ENCODE measurements at regions not wholly inside any gene's neighbourhood (a gene's known extent, or its start where the extent isn't known, plus 50 kb on each side); places are given as distances from the start of the nearest gene placed in this dataset.

DNA sequence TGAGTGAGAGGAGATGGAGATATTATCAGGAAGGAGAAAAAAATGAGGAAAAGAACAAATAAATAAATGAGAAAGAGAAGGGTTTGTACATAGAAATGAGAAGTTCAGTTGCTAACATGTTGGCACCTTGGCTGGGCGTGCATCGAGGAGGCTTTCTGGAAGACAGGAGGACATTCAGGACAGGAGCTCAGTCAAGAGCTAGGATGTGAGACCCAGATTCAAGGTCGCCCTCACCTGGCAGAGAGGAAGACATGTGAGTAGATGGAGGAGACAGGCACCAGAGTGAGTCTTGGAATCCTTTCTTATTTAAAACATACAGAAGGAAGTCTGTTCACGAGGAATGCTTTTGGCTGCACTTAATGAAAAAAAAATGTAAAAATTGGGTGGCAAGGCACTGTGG, 640.9 kb downstream of the NPHP4 start:
- DNase-seq = no peak

DNA sequence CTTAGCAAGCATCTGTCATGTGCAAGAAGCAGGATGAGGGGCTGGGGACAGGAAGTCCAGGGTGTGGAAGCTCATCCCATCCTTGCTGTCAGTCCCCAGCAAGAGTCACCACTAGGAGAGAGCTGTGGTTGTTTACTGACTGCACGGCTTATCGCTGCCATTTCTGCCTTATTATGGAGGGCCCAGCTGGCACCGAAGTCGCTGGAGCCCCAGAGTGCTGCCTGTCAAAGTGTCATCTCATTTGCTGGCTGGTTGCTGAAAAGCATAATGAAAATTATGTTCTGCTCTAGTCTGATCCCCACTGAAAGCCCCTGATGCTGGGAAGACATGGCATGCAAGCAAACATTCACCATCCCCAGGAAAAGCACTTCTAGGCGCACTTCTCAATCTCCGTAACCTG, 642.7 kb downstream of the NPHP4 start:
- DNase-seq = no peak

DNA sequence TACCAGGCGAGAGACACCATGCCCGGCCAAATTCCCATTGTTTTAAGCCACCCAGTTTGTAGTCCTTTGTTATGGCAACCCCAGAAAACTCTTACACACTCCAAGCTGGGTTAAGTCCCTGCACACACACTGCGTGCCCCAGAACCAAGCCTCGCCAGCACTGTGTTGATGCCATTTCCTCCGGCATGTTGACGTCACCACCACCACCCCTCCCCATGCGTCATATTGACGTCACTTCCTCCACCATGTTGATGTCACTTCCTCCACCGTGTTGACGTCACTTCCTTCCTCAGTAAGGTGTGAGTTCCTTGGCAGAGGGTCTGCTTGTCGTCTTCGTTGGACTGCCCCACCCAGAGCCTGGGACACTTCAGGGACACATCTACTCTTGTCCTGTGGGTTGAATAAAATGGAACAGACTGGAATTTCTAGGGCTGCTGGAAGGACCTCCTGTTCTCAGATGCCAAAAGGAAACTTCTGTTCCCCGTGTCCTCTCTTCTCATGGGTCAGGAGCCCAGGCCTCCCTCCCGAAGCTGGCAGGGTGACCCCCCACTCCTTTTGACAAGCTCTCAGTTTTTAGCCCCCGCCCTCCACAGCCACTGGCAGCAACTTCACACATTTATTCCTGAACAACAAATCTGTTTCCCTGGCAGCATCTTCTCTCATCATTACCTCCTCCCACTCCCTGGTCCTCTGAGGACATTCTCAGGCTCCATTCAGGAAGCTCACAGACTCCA, 643.3 kb downstream of the NPHP4 start:
- no peak for DNase-seq

DNA sequence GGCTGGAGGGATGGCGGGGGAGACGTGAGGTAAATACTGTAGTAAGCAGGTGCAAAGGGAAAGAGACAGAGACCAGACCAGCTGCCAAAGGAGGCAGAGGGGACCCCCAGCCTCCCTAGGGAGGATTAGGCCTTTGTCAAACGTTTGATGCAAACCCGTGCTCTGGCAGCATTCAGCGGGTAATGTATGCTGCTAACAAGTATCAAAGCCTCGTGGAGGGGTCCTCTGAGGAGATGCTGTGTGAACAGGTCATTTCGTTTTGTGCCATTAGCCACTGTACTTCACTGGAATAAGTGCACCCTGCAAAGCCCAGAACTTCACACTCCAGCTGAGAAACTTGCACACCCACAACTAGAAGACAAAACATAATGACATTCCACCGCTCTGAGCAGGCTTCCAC, 644.5 kb downstream of the NPHP4 start:
- no peak for DNase-seq

DNA sequence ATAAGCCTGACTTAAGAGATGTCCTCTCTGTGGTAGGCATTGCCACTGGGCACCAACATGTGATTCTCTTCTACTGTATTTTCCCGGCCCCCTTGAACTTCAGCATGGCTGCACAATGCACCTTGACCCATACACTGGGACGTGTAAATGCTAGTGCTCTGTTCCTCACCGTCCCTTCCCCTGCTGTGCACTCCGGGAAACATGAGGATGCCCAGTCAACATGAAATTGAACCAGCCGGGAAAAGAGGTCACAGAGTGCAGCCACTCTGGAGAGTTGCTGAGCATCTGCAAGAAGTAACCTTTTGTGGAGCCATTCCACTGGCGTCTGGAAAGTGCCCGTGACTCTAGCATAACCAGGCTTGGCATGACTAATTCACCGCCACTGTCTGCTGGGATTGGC, 646.7 kb downstream of the NPHP4 start:
- no peak for DNase-seq

DNA sequence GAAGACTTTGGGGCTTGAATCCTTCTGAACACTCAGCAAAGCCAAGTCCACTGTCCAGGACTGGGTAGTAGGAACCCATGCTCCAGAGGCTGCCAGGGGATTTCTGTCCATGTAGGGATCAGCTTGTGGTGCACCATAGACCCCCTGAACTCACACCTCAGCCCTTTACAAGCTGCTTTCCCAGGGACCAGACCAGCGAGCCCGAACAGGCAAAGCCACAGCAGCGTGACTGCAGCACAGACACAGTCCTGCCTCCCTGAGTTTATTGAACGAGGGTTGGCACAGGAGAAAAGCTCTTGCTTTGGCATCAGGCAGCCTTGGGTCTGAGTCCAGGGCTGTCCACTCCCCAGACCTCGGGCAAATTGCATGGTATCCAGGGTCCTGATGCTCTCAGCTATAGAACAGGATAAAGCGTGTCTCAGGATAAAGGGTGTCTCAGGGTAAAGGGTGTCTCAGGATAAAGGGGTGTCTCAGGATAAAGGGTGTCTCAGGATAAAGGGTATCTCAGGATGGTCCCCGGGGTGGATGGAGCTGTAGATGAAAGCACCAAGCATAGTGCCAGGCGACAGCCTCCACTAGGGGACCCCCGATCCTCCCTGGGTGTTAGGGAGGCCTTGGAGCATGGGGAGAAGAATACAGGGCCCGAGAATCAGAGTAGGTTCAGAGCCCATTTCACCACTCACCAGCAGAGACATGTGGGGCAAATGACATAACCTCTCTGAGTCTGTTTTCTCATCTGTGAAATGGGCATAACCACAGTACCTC, 648.8 kb downstream of the NPHP4 start:
- no peak for DNase-seq

DNA sequence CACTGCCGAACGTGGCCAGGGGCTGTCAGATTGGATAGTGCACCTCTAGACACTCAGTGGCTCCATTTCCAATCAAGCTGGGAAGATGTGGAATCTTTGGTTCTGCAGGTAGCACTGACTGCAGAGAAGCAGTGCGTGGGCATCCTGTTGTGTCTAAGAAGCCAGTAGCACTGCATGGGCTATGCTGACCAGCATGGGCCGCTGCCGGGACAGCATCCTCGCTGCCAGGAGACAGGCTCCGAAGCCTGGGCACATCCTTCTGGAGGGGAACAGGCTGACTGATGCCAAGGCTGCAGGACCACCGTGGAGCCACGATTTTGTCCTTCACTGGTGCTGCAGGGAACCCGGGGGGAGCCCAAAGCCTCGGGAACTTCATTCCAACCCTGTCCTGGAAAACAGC, 649.4 kb downstream of the NPHP4 start:
- no peak for DNase-seq

DNA sequence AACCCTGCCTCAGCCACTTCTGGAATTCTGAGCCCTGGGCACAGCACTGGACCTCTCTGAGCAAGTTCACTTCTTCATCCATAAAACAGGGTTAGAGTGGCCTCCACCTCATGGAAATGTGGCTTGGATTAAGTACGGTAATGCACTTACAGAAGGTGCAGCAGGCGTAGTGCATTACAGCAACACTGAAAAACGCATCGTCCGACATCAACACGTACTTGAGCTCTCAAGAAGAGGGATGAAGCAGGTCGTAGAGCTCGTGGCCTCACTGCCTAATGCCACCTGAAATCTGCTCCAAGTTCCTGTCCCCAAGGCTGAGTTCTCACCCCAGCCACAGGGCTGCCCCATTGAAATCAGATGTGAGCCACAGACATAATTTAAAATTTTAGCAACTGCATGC, 650.1 kb downstream of the NPHP4 start:
- DNase-seq = no peak

DNA sequence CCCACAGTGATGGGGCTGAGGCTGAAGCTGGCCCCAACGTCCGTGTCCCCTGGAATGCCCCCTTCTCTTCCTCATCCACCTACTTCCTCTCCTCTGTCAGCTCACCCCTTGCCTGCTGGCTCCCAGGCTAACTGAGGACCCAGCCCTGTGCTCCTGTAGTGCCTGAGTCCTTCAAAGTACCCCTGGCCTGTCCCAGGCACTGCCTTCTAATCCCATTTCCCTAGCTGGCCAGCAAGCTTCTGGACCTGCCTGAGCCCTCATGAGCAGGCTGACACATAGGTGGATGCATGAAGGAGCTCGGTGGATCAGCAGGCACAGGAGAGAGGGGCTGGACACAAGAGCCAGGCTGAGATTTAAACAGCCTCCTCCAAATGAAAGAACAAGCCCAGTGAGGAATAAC, 650.8 kb downstream of the NPHP4 start:
- no peak for DNase-seq

DNA sequence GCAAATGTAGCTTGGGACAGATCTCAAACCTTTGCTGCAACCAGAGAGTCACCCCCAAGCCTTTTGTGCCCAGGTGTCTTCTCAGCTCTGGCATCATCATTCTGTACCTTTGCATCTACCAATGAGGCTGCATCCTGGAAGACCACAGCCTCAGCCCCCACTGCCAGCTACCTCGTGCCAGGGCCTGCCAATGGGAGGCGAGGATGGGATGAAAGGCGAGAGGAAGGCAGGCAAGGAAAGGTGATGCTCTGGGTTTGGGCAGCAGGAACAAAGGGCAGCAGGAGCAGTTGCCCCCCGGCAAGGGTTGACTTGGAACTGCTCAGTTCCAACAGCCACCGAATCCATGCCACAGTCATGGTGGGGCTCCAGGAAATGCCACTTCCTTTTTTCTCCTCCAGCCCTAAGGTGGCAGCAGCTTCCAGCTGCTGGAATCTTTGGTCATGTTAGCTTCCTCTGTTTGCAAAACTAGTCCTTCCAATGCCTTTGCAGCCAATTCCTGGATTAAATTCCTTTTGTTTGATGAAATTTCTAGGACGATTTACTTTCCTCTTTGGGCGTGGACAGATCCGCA, 651.6 kb downstream of the NPHP4 start:
- DNase-seq = no peak

DNA sequence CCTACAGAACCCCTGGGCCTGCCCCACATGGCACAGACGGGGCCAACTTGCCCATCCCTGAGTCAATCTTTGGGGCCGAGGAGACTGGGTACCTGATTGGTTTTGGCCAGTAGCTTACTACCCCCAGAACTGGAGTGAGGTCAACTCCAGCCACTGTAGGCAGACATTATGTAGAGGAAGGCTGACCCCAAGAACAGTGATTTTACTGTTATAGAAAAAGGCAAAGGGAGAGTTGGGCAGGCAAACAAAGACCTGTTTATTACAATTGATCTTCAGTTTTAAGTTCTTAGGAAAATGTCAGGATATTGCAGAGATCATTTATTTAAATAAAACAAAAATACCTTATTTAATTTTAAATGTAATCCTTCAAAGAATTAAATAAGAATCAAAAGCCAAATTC, 653.8 kb downstream of the NPHP4 start:
- DNase-seq = no peak

DNA sequence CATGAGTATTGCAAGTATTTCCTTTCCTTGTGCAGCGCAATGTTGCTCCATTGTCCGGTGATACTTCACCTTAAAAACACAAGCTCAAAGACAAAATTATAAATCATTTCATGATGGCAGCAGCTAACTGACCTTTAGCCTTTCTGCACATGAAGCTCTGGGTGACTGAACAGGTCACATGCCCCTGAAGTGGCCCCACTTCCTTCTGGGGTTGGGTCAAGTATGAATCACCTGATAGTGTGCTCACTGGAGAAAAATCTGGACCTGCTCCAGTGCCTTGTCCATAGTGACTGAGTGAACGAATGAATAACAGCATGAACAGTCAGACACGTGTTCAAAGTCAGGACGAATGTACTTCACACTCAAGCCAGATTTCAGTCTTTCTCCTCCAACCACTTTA, 658.9 kb downstream of the NPHP4 start:
- DNase-seq = no peak

DNA sequence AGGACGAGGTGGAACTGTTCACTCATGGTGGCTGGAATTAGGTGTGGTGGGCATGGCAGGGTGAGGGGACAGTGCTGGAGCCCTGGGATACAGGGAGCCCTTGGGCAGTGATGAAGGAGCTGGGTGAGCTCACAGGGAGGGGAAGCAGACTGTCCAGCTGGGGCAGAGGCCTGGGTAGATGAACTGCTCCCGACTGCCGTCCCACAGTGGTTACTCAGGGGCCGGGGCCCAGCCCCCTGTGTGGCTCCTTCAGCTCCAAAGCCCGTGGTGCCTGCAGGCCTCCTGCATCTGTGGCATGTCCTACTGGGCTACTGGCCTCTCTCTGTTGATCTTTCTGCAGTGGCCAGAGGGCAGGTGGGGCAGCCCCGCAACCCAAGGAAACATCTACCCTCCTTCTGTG, 661.1 kb downstream of the NPHP4 start:
- no peak for DNase-seq

DNA sequence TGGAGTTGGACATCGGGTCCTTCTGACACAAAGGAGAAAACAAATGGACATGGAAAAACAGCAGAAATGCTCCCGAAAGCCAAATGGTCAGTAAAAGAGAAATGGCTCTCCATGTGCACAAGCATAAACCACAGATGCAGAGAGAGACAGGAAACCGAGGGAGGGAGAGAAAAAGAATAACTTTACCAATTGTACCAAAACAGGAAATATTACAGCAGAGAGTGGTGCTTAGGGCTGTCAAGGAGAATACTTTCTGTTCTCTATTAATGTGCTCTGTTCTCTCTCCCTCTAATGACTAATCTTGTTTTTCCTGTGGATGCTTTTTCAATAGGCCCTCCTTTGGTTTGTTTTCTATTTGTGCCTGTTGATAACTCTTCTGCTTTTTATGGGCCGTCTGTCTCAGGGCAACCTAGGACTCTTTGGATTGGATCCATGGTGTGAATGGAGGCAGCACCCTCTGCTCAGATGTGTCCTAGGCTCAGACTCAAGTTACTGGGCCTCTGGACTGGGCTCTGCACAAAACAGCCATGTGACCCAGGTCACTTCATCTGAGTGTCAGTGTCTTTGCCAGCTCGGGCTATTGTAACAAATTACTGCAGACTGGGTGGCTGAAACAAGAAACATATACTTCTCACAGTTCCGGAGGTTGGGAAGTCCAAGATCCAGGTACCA, 663.0 kb downstream of the NPHP4 start:
- no peak for DNase-seq

DNA sequence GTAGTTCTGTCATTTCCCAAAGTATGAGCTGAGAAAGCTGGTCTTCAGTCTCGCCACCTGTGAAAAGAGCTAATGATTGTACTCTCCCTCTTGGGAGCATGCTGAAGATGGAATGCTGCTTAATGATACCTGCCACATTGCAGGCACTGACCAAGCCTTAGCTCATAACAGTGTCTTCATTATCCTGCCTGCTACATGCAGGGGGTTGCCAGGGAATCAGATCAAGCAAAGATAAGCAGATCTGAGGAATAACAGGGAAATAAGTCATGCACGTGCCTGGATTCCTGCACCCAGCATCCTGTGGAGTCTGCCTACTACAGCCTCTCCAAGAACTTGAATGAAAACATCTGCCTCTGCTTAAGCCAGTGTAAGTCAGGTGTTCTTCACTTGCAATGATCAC, 667.3 kb downstream of the NPHP4 start:
- no peak for DNase-seq

DNA sequence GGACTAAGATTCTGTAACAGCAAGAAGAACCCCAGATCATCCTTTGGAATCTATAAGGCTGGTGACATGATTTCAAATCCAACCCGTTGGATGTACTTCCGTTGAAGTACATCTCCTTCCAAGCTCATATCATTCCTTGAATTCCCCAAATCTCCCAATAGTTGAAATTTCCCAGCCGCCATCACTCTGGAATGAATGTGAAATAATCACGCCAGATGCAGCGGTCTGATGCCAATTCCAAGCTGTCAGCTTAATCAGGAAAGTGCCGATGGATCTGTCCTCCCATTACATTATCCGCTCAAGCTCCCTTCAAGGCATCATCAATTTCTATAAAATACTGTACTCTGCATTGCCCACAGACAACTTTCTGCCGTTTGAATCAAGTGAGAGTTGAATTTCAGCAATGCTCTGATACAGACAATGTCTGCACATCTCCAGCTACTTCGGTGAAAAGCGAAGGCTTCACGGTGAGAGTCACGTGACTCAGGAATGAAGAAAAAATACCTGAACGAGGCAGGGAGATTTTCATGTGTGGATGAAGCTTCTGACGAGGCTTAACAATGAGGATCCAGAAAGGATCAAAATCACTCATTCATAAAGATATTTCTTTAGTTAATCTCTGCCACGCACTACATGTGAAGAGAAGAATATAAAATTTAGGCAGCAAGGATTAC, 663.9 kb downstream of the AJAP1 start:
- no peak for DNase-seq

DNA sequence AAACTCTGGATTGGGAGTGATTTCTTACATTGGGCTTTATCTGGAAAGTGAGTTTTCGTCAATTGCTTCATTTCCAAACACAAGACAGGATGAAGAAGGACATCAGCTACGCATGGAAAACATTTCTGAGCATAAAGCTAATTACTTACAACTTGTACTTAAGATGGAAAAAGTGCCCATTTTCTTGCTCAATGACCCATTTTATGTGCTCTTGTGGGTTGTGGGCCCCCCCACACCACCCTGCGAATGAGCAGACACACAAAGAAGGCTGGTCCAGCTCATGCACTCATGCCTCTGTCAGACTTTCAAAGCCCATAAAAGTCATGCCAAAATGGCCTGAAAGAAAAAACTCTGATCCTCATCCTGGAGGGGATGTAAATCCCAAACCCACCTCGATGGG, 663.0 kb downstream of the AJAP1 start:
- DNase-seq = no peak

DNA sequence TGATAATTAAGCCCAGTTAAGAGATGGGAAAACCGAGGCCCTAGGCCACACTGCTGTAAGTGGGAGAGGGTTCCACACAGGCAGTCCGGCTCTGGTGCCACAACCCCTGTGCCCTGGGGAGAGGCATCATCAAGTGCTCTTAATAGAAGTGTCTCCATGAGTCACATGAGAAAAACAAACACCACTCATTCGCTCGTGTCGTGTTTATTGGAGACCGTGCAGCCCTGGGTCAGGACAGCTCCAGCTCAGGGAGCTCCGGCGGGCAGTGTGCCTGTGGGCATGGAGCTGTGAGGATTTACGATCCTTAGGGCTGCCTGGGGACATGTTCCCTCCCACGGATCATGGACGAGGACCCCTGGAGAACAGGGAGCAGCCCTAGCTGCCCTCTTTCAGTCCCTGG, 658.5 kb downstream of the AJAP1 start:
- DNase-seq = no peak

DNA sequence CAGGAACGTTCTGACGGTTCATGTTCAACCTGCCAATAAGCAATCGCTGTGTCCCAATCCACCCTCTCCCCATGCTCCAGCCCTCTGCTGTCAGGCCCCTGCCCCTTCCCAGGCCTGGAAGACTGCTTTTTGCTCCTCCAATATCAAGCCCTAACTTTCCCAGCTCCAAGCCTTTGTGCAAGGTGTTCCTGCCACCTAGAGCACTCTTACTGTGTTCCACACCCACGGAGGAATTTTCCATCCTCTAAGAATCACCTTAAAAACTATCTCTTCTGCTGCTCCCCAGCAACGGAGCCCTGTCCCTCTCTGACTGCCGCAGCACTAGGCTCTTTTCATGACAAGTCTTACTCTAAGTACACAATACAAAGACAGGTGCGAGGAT, 657.9 kb downstream of the AJAP1 start:
- no peak for DNase-seq

DNA sequence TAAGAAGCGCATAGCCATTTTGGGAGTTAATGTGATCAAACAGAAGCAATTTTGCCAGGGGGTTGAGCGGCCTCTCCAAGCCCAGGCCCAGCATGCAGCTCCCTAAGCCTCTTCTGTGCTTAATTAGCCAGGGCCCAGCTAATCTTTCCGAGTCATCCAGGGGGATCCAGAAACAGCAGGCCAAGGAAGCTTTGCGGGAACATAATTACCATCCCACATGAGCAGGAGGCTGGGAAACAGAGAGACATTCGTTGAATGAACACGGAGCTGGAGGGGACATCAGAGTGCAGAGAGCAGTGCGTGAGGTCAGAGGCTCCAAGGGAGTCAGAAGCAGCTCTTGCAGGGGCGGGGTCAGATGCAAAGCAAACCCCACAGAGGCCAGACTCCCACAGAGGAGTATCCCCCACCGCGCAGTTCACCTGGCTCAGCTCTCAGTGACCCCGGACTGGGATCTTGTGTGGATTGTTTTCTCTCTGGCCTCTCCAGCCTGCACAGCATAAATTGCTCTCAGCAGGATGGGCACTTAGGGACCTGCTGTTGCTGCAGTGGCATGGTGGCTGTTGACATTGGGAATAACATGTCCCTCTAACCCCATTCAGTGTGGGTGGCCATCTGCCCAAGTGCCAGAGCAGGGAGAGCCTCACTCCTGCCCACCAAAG, 657.4 kb downstream of the AJAP1 start:
- no peak for DNase-seq

DNA sequence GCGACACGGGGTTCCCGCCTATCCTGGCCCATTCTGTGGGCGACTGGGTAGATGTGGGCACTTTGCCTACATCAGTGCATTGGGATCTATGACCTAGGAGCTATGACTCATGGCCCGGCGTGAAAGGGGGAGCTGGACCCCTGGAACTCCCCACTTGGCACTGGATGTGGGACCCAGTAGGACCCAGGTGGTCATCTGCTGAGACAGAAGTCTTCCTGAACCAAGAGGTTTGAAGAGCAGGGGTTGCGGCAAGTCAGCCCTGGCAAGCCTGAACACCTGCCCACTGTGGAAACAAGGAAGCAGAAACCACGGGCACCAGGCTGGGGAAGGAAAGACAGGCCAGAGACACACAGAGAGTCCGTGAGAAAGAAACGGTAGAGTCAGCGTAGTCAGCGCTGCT, 656.7 kb downstream of the AJAP1 start:
- no peak for DNase-seq

DNA sequence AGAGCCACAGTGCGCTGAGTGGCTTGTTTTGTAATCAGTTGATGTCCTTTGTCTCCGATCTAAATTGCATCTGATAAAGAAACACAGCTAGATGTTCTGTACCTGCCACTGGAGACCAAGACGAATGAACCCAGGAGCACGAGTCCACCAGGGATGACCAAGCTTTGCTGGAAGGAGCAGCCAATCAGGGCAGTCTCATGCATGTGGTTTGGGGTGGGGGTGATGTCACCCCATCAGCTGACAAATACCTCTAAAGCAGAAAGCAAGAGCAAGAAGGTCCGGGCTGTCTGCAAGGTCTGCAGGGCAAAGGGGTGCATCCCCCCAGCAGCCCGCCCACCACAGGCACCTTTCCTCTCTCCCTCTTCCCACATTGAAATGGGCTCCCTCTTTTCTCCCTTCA, 653.8 kb downstream of the AJAP1 start:
- no peak for DNase-seq

DNA sequence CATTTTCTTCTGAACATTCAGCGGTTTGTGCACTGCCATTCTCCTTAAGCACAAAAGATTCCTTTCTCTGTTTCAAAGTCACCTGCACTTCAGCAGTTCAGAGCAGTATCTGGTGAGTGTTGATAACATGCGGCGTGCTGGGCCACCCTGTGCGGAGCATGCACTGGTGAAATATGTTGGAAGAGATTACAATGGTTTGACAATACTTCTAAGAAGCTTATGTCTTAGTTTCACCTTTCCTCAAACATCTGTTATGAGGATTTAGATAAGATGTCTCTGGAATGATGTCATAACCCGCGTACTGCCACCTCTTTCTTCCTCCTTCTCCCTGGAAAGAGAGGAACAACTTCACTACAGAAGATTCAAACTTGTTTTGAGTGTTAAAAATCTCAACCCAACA, 650.3 kb downstream of the AJAP1 start:
- DNase-seq = no peak
